ENCODE measurements at regions not wholly inside any gene's neighbourhood (a gene's known extent, or its start where the extent isn't known, plus 50 kb on each side); places are given as distances from the start of the nearest gene placed in this dataset.
"Not testable (repeated sequence)": the region's sequence is repeated elsewhere in the genome, so short reads cannot be mapped to it uniquely, and the experiment has no call there.

DNA sequence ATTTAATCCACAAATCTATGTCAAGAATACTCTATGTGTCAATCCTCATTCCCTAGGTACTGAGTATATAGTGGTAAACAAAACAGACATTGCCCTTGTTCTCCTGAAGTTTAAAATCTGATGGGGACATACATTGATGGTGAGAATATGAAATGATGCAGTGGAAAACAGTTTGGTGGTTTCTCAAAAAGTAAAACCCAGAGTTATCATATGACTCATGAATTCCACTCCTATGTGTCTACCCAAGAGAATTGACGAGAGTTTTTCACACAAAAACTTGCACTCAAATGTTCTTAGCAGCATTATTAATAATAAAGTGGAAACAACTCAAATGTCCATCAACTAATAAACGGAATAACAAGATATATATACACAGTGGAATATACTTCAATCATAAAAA lies 586.7 kb downstream of the CCDC85A start:
- no peak for DNase-seq (ENCODE audit: low read depth in 2 of 2, low spot score in 1 of 2)

DNA sequence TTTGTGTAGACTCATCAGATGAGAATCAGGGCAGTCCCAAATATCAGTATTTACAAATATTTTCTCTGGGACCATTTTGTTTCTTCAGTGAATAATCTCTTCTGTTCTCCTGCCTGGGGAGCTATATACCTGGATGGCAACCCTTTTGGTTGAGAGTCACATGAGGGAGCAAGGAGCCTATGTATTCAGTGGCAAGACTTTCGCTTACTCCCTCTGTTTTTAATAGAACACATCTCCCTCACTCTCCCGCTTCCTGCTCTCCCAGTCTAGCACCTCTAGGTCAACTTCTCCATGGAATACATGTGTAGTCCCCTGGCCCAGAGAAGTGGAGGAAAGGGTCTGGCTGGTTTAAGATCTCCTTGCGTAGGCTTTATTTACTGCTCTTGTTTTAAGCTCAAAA lies 600.3 kb downstream of the CCDC85A start:
- no peak for DNase-seq (ENCODE audit: low read depth in 2 of 2, low spot score in 1 of 2)

DNA sequence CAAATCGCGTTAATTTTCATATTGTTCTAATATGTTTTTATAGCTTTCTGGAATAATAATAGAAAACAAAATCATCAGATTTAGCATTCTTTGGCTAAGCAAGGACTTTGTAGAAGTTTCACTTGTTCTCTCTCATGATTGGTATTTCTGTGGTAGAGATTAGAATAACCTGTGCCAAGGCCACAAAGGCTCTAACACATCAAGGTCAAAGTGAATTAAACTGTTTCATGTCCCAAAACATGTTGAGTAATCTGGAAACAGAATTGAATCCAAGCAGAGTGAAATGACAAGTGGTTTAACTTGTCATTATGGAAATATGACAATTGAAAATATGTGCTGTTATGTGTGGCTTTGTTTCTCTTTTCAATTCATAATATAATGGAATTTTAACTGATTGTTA lies 617.4 kb downstream of the CCDC85A start:
- DNase-seq (ENCODE audit: low read depth in 2 of 2, low spot score in 1 of 2): no peak

DNA sequence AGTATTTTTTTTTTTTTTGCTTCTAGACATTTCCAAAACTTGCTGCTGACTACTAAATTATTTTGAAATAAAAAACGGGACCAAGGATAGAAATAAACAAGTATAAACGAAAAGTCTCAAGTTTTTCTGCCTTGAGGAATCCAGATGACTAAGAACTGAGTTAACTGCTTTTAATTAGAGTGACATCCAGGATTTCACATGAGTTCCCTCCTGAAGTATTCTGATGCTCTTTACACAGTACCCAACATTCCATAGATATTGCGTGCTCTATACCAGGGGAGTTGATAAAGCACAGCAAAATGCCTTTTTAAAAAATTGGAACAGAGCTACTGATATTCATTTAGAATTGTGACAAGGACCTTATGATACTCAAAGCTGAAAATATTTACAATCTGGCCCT lies 618.0 kb downstream of the CCDC85A start:
- DNase-seq (ENCODE audit: low read depth in 2 of 2, low spot score in 1 of 2): no peak

DNA sequence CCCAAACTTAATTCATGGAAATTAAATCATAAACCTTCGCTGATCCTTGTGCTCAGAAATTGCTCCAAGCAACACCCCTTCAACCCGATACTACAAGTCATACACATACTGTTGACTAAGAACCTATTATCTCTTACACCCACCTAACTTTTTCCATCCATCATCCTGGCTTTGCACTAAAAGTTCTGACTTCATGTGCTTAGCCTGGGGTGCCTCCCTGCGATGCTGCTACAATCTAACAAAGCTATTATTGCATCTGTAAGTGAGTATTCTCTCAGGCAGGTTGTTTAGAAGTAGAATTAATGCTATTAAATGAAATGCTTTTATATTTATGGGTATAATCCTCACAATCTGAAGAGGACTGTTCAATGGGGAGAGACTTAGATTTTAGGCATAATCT lies 619.8 kb downstream of the CCDC85A start:
- no peak for DNase-seq (ENCODE audit: low read depth in 2 of 2, low spot score in 1 of 2)

DNA sequence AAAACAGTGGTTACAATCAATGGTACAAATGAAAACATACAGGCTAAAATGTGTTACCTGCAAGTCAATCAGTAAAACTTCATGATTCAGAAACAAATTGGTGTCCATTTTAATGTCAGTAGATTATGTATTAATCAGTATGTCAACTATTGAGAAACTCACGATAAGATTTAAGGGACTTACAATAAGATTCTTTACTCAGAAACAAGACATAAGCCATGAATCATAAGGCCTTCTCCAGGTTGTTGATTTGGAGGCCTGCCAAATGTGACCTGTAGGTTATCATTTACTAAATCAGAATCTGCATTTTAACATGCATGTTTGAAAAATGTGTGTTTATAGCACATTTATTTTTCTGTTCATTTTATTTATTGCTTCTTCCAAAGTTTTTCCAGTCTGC lies 623.1 kb downstream of the CCDC85A start:
- DNase-seq (ENCODE audit: low read depth in 2 of 2, low spot score in 1 of 2): no peak

DNA sequence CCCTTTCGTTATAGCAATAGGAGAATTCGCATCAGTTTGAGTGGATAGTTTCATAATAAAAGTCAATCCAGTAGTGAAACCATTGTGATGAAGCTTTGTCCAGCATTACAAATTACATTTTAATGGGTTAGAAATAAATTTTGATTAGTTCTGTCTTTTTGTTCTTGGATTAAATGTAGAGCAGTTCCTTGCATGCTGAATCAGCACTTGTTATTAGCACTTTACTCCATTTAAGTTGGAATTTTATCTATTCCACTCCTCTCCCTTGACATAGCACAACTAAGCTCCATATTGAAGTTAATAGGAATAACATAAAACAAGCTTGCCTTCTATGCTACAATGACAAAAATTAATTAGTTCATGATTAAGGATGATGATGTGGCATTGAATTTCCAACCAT lies 624.1 kb downstream of the CCDC85A start:
- no peak for DNase-seq (ENCODE audit: low read depth in 2 of 2, low spot score in 1 of 2)

DNA sequence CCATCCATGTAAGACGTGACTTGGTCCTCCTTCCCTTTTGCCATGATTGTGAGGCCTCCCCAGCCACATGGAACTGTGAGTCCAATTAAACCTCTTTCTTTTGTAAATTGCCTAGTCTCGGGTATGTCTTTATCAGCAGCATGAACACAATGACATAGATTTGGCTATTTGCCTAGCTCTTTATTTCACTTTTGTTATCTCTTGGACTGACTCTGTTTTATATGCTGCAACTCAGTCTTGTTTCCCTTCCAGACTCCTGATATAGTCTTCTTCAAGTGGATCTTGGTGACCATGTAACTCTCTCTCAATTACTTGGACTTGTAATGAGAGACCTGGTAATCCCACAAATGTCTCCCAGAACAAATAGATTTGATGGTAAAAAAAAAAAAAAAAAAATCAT lies 627.6 kb downstream of the CCDC85A start:
- no peak for DNase-seq (ENCODE audit: low read depth in 2 of 2, low spot score in 1 of 2)

DNA sequence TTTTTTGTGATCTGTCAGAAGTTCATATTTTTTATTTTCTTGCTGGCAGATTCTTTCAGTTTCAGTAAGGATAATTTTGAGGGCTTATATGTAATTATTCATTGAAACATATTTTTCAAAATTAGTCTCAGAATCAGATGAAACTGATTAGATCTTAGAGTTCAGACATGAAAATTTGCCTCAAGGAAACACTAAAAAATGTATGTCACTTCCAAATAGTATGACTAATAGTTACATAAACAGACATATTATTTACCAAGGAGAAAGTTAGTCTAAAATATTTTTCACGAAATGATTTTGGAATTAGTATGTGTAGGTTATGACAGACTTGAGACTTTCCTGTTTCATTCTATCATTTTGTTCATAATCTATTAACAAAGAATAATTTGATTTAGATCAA lies 628.6 kb downstream of the CCDC85A start:
- no peak for DNase-seq (ENCODE audit: low read depth in 2 of 2, low spot score in 1 of 2)

DNA sequence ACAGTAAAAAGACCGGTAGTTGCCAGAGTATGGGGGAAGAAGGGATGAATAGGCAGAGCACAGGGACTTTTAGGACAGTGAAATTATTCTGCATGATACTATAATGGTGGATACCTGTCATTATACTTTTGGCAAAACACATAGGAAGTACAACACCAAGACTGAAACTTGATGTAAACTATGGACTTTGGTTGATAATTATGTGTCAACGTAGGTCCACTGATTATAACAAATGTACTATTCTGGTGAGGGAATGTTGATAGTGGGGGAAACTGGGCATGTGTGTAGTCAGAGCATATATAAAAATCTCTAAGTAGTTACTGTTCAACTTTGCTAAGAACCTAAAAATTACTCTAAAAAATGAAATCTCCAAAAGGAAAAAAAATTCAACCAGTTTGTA lies 629.7 kb downstream of the CCDC85A start:
- no peak for DNase-seq (ENCODE audit: low read depth in 2 of 2, low spot score in 1 of 2)

DNA sequence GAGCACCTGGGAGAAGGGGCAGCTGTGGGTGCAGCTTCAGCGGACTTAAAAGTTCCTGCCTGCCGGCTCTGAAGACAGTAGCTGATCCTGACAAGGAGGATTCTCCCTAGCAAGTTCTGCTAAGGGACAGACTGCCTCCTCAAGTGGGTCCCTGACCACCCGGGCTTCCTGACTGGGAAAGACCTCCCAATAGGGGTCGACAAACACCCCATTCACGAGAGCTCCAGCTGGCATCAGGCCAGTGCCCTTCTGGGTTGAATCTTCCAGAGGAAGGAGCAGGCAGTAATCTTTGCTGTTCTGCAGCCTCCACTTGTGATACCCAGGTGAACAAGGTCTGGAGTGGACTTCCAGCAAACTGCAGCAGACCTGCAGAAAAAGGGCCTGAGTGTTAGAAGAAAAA lies 632.9 kb downstream of the CCDC85A start:
- no peak for DNase-seq (ENCODE audit: low read depth in 2 of 2, low spot score in 1 of 2)

DNA sequence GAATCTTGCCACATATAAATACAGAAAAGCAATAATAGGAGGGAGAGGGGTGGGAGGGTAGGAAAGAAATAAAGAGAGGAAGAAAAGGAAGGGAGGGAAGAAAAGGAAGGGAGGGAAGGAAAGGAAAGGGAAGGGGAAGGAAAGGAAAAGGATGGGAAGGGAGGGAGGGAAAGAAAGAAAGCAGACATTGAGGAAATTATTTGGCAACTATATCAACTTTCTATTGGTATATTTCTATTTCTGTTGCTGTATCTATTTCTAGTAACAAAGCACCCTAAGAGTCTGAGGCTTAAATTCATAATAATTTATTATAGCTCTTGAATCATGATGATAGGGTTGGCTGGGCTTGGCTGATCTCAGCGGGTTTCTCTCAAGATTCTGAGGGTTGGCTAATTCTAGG lies 648.0 kb downstream of the CCDC85A start:
- no peak for DNase-seq (ENCODE audit: low read depth in 2 of 2, low spot score in 1 of 2)

DNA sequence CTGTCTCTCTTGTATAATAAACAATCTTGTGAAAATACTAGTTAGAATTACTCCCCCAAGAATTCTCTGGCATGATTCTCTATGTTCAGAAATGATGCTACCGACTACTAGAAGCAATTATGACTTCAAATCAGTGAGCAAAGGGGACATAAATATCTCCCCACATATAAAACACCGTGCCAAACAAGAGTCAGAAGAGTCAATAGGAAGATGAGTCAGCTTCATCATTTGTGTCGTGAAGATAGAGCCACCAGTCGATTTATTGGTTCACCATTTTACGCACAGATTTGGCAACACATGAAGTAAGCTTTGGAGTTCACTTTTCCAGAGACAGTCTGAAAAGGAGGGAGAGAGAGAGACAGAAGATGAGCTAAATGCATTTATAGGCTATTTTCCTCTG lies 650.9 kb downstream of the CCDC85A start:
- DNase-seq (ENCODE audit: low read depth in 2 of 2, low spot score in 1 of 2): no peak

DNA sequence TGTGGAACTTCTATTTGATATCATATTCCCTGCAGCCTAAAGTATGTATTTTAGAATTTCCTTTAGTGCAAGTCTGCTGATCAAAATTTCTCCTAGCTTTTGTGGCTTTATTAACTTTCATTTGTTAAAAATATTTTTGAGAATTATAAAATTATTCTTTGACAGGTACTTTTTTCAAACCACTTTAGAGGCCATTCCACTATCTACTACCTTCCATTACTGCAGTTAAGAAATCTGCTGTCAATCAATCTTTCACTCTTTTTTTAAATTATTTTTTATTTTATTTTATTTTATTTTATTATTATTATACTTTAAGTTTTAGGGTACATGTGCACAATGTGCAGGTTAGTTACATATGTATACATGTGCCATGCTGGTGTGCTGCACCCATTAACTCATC lies 656.2 kb downstream of the CCDC85A start:
- not testable (repeated sequence) for DNase-seq (ENCODE audit: low read depth in 2 of 2, low spot score in 1 of 2)

DNA sequence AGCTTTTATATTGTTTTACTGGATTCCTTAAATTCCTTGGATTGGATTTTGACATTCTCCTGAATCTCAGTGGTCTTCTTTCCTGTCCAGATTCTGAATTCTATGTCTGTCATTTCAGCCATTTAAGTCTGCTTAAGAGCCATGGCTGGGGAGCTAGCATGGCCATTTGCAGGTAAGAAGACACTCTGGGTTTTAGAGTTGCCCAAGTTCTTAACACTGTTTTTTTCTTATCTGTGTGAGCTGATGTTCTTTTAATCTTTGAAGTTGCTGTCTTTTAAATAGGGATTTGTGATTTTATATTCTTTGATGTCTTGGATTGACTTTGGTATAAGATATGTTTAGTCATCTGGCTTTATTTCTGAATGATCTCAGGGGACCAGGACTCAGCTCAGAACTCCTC lies 677.2 kb downstream of the CCDC85A start:
- no peak for DNase-seq (ENCODE audit: low read depth in 2 of 2, low spot score in 1 of 2)

DNA sequence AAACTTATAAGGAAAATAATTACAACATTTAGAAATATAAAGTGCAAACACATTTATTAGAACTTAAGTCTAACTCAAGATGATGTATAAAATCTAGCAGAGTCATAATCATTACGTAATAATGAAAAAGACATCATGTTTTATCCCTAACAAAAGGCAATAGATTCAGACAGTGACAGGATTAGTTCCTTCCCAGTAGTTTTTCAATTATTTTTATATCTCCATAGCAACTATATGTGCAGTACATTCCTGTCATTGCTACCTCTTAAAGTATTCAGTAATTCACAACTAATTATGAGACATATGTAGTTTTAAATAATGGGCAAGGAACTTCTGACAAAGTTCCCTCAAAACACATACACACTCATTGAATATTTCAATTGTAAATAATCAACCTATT lies 687.9 kb downstream of the CCDC85A start:
- DNase-seq (ENCODE audit: low read depth in 2 of 2, low spot score in 1 of 2): no peak

DNA sequence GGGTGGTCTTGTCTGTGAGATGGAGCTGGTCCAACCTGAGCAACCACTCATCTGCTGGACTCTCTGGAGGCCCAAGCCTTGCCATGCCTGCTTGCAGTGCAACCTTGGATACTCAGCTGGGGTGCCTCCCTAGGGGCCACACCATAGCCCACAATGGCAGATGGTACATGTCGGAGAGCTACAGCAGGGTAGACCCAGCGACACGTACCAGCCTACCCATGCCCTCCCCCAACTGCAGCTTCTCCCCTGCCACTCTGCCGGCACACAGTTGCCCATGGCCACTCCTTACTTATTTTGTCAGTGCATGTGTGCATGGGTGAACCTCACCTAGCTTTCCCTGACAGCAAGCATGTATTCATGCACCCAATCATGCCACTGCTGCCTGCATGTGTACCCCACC lies 690.9 kb downstream of the CCDC85A start:
- no peak for DNase-seq (ENCODE audit: low read depth in 2 of 2, low spot score in 1 of 2)

DNA sequence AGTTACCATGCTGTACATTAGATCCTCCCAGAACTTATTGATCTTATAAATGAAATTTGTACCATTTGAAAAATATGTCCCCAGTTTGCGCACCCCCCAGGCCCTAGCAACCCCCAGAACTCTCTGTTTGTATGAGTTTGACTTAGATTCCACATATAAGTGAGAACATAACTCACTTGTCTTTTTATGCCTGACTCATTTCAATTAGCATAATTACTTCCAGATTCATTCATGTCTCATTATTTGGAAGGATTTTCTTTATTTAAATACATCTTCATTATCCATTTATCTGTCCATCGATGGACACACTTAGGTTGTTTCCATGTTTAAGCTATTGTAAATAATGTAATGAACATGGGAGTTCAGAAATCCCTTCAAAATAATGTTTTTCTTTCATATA lies 705.9 kb downstream of the CCDC85A start:
- DNase-seq (ENCODE audit: low read depth in 2 of 2, low spot score in 1 of 2): no peak

DNA sequence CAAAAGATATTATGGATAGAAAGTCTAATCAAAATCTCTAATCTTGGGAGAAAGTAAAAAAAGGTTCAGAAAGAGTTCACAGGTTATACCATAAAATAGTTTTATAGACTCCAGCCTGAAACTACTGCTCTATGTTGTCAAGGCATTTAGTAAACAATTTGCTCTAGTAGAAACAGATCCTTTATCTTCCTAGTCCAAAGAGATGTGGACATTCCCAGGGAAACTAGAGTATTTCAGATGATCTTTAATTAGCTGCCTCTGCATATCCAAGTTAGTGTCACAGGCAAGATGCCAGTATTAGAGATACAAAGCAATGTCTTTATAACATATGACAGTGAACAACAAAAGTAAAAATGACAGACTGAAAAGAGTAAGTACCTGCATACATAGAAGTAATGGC lies 708.6 kb downstream of the CCDC85A start:
- DNase-seq (ENCODE audit: low read depth in 2 of 2, low spot score in 1 of 2): no peak

DNA sequence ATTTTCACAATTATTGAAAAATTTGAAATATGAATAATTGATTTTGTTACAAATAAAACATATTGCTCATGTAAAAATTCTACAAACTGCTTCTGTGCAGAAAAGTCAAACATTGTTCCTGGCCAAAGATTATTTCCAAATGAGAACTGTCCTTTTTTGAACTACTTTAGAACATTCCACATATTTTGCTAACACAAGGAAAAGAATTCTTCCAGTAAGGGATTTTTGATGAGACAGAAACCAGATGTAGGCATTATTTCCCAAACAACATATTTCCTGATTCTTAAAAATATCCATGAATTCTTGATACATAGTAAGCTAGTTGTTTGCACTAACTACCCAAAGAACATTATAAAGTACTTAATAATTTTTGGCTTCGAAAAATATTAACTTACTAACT lies 715.2 kb downstream of the CCDC85A start:
- DNase-seq (ENCODE audit: low read depth in 2 of 2, low spot score in 1 of 2): no peak

DNA sequence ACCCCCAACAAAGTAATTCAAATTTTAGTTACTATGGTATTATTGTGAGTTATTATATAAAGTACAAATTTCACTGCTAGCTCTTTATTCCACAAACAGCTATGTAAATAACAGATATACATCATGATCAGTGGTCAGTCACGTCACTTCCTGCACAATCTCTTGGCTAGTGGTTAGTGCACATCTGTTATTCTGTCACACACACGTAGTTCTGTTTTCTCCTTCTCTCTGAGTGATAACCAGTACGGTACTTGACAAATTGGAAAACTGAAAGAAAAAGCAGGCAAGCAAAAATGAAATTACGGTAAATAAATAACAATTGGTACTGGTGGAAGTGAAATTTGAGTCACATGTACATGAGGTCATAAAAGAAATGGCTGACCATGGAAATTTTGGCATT lies 728.7 kb downstream of the CCDC85A start:
- no peak for DNase-seq (ENCODE audit: low read depth in 2 of 2, low spot score in 1 of 2)

DNA sequence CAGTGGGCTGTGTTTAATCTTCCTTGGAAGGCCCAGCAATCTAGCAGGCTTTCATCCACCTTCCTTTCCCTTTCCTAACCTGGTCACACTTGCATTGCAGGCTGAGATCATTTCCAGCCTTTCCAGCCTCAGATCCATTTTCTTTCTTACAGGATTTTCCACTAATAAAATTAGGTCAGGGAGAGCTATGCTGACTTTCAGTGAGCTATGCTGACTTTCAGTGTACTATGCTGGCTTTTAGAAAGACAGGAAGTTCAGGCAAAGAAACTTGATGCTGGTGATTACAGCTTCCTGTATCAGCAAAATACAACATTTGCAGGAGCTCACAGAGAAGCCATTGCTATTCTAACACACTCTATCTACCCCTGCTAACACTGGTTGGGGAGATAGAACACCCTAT lies 735.0 kb downstream of the CCDC85A start:
- no peak for DNase-seq (ENCODE audit: low read depth in 2 of 2, low spot score in 1 of 2)

DNA sequence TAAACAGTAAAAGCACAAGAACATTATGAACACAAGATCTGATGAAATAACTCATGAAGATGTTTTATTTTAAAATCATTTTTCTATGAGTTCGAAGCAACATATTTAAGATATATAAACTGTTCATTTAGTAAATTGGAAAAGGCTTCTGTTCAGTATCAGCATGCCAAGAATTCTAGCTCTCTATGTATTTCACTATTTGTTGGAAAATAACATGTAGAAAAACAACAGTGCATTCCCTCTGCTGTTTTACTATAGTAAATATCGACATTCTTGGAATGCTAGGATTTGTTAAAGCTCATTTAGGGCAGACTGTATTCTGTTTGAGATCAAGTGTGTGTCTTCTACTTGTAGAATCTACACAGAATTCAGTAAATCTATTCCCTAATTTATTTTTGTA lies 750.2 kb downstream of the CCDC85A start:
- no peak for DNase-seq (ENCODE audit: low read depth in 2 of 2, low spot score in 1 of 2)

DNA sequence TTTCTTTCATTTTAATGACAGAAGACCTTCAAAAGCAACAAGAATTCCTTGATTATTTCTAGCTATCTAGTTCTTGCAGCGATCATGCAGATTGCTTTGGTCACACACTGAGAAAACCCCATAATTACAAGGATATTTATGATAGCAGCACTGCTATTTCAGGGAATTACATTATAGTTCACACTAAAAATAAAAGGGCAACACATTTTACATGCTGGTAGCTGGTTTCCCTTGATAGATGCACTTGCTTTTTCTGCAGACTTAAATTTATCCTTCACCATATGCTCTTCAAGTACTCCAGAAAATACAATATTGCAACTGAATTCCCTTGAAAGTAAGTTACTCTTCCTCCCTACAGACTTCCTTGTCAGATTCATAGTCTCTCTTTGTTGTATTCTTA lies 751.1 kb downstream of the CCDC85A start:
- DNase-seq (ENCODE audit: low read depth in 2 of 2, low spot score in 1 of 2): no peak

Data from stimulated activated CD8-positive, alpha-beta memory T cell treated with anti-CD3 and anti-CD28 coated beads, Interleukin-4, amount 100 ng/mL, for 4 hours (primary cell).